ENCODE measurements at regions not wholly inside any gene's neighbourhood (a gene's known extent, or its start where the extent isn't known, plus 50 kb on each side); places are given as distances from the start of the nearest gene placed in this dataset.

DNA sequence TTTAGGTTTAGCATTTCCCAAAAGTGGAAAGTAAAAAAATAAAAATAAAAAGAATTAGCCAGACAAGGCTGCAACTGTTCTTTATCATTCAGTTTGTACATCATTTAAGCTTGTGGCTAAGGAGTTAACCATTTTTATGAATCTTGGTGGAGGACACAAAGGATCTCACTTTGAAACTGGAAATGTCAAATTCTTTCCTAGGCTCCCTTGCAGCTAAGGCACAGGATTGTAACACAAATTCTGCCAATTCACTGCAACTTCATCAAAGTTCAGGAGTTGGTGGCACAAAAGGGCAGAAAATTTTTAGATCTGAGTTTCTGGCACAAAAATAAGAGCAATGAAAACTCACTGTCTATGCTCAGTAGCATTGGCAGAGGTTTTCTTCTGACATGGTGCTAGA lies 211.2 kb upstream of the SYT10 start:
- no peak overlapping the region for H3K4me3 ChIP-seq (ENCODE audit: low read length)
- no peak overlapping the region for H3K27ac Mint-ChIP-seq
- peaks cover 2% of the 10 kb centered on the region for H3K36me3 Mint-ChIP-seq (ENCODE audit: low read depth)

DNA sequence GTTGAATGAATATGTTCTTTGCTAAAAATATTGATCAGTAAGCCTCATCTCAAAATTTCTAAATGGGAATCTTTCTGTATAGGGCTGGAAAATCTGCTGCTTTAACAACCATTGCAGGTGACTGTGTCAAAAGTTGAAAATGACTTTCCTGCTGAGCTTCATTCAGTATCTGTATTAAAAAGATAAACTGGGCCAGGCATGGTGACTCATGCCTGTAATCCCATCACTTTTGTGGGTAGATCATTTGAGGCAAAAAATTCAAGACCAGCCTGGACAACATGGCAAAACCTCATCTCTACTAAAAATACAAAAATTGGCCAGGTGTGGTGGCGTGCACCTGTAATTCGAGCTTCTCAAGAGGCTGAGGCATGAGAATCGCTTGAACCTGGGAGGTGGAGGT lies 213.7 kb upstream of the SYT10 start:
- H3K4me1 ChIP-seq (ENCODE audit: control insufficient read depth, insufficient read depth, low read length) = no peaks in the 10 kb centered on the region
- no peaks in the 10 kb centered on the region for H3K27me3 Mint-ChIP-seq (ENCODE audit: insufficient read depth)
- peaks cover 2% of the 10 kb centered on the region for H3K36me3 Mint-ChIP-seq (ENCODE audit: low read depth)
- no peak overlapping the region for H3K27ac Mint-ChIP-seq
- H3K4me3 ChIP-seq (ENCODE audit: low read length) = no peak overlapping the region
- no peak overlapping the region for H3K9ac ChIP-seq (ENCODE audit: extremely low read depth, low read length, poor library complexity, severe bottlenecking)
- no peak overlapping the region for H3K27ac ChIP-seq (ENCODE audit: low read depth, low read length)
- peaks cover 10% of the 10 kb centered on the region for H3K9me3 ChIP-seq (ENCODE audit: control insufficient read depth, low read length)
- DNase-seq = no peak
- TF ChIP-seq, protein P1, sequence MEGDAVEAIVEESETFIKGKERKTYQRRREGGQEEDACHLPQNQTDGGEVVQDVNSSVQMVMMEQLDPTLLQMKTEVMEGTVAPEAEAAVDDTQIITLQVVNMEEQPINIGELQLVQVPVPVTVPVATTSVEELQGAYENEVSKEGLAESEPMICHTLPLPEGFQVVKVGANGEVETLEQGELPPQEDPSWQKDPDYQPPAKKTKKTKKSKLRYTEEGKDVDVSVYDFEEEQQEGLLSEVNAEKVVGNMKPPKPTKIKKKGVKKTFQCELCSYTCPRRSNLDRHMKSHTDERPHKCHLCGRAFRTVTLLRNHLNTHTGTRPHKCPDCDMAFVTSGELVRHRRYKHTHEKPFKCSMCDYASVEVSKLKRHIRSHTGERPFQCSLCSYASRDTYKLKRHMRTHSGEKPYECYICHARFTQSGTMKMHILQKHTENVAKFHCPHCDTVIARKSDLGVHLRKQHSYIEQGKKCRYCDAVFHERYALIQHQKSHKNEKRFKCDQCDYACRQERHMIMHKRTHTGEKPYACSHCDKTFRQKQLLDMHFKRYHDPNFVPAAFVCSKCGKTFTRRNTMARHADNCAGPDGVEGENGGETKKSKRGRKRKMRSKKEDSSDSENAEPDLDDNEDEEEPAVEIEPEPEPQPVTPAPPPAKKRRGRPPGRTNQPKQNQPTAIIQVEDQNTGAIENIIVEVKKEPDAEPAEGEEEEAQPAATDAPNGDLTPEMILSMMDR (conservative IDR thresholded peaks at IDR 0.05) = no peak
- peaks cover 39% of the 10 kb centered on the region for H3K9me3 Mint-ChIP-seq
- no peaks in the 10 kb centered on the region for H3K27me3 ChIP-seq (ENCODE audit: control insufficient read depth, insufficient read depth, low read length, poor library complexity, severe bottlenecking)
- no peaks in the 10 kb centered on the region for H3K4me1 Mint-ChIP-seq
- no peaks in the 10 kb centered on the region for H3K36me3 ChIP-seq (ENCODE audit: control insufficient read depth, insufficient read depth, low read length)
- no peak overlapping the region for H3K4me3 Mint-ChIP-seq
- 86 to 97% methylated on average over 1 to 3 of the region's 3 CpGs for WGBS, 2 experiments (ENCODE audit: insufficient coverage in 1 of 2, insufficient read length in 1 of 2)

More for the DNA sequence above, 211.2 kb upstream of the SYT10 start:
- no peak overlapping the region for H3K4me3 Mint-ChIP-seq
- H3K9me3 Mint-ChIP-seq = peaks cover 40% of the 10 kb centered on the region
- no peaks in the 10 kb centered on the region for H3K36me3 ChIP-seq (ENCODE audit: control insufficient read depth, insufficient read depth, low read length)
- no peak for DNase-seq
- peaks cover 10% of the 10 kb centered on the region for H3K9me3 ChIP-seq (ENCODE audit: control insufficient read depth, low read length)
- no peaks in the 10 kb centered on the region for H3K27me3 ChIP-seq (ENCODE audit: control insufficient read depth, insufficient read depth, low read length, poor library complexity, severe bottlenecking)
- TF ChIP-seq, protein P1 (conservative IDR thresholded peaks at IDR 0.05) = no peak
- no peaks in the 10 kb centered on the region for H3K27me3 Mint-ChIP-seq (ENCODE audit: insufficient read depth)
- H3K4me1 ChIP-seq (ENCODE audit: control insufficient read depth, insufficient read depth, low read length) = no peaks in the 10 kb centered on the region
- no peaks in the 10 kb centered on the region for H3K4me1 Mint-ChIP-seq
- H3K27ac ChIP-seq (ENCODE audit: low read depth, low read length) = no peak overlapping the region
- H3K9ac ChIP-seq (ENCODE audit: extremely low read depth, low read length, poor library complexity, severe bottlenecking) = no peak overlapping the region

DNA sequence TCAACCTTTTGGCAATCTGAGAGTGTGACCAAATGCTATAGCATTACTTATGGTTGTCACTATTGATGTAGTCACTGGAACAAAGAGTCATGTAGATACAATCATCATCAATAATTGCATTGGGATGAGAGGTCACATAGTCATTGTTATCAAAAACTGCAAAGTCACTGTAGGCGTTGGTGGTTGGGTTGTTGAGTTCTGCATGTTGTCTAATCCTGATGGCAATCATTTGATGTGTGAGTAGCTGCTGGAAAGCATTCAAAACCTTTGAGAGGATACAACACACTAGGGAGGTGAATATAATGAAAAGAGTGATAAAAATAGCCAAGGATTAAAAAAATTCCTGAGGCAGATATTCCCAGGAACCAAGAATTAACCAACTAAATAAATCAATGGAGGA lies 214.7 kb upstream of the SYT10 start:
- Histone ChIP-seq H3K36me3 (ENCODE audit: control insufficient read depth, insufficient read depth, low read length) (no peaks in the 10 kb centered on the region), H3K4me1 (ENCODE audit: control insufficient read depth, insufficient read depth, low read length) (no peaks in the 10 kb centered on the region), H3K27ac (ENCODE audit: low read depth, low read length) (no peak overlapping the region), H3K27me3 (ENCODE audit: control insufficient read depth, insufficient read depth, low read length, poor library complexity, severe bottlenecking) (no peaks in the 10 kb centered on the region), H3K9ac (ENCODE audit: extremely low read depth, low read length, poor library complexity, severe bottlenecking) (no peak overlapping the region), H3K4me3 (ENCODE audit: low read length) (no peak overlapping the region), H3K9me3 (ENCODE audit: control insufficient read depth, low read length) (peaks cover 6% of the 10 kb centered on the region)
- H3K27me3 Mint-ChIP-seq (ENCODE audit: insufficient read depth) = no peaks in the 10 kb centered on the region
- peaks cover 32% of the 10 kb centered on the region for H3K9me3 Mint-ChIP-seq
- H3K4me3 Mint-ChIP-seq = no peak overlapping the region
- TF ChIP-seq, protein P1 (conservative IDR thresholded peaks at IDR 0.05) = no peak
- no peaks in the 10 kb centered on the region for H3K4me1 Mint-ChIP-seq
- peaks cover 2% of the 10 kb centered on the region for H3K36me3 Mint-ChIP-seq (ENCODE audit: low read depth)
- DNase-seq = no peak
- no peak overlapping the region for H3K27ac Mint-ChIP-seq
- WGBS, 2 experiments (ENCODE audit: insufficient coverage in 1 of 2, insufficient read length in 1 of 2) = 82% methylated on average over 1 of the region's 1 CpG; no CpG with 5 or more reads in 1 of the 2 experiments
